HEK293 (cell line): ENCODE measurements at regions not wholly inside any gene's neighbourhood (a gene's known extent, or its start where the extent isn't known, plus 50 kb on each side); places are given as distances from the start of the nearest gene placed in this dataset.

Experiments used
- CTCF ChIA-PET: fragments of 350-600 bp; formaldehyde crosslinking; extraction: SDS; loops from one replicate; lab custom pipeline; 2021; ENCODE audit warnings: antibody characterized with exemption; lab: Yijun Ruan, JAX
- POLR2A ChIA-PET: fragments of 300-600 bp; formaldehyde crosslinking; extraction: SDS; loops from one replicate; lab custom pipeline; 2020; ENCODE audit warnings: antibody characterized with exemption, inconsistent platforms; lab: Yijun Ruan, JAX
- H3K27ac ChIP-seq: fragments of 200-500 bp; sonication (Bioruptor generic); 2 replicates; pipeline ENCODE4 v1.5.1; 2014; ENCODE audit warnings: low read depth, low read length, control low read depth, inconsistent platforms; ENCODE audit errors: extremely low read depth
- H3K36me3 ChIP-seq, 2 experiments: fragments of 200-500 bp in 1 of 2; sonication (Bioruptor generic) in 1 of 2; 1 replicate in 1 of 2; 2 replicates in 1 of 2; pipeline ENCODE4 v1.5.1; 2014 to 2017; ENCODE audit warnings: inconsistent platforms in 2 of 2, low read length in 2 of 2; ENCODE audit not compliant: control insufficient read depth in 2 of 2, insufficient read depth in 1 of 2
- H3K4me1 ChIP-seq: fragments of 200-500 bp; sonication (Bioruptor generic); 2 replicates; pipeline ENCODE4 v1.5.1; 2014; ENCODE audit warnings: mild to moderate bottlenecking, low read length, inconsistent platforms; ENCODE audit not compliant: control insufficient read depth, insufficient read depth
- H3K4me3 ChIP-seq: 2 replicates; pipeline ENCODE4 v1.5.1; 2011; ENCODE audit warnings: low read depth, mild to moderate bottlenecking, control low read depth, low read length, moderate library complexity
- H3K9me3 ChIP-seq: fragments of 200-500 bp; sonication (Bioruptor generic); 2 replicates; pipeline ENCODE4 v1.5.1; 2014; ENCODE audit warnings: low read depth, low read length, inconsistent platforms; ENCODE audit not compliant: control insufficient read depth, insufficient read depth
- AEBP2 ChIP-seq: fragments of 450-650 bp; formaldehyde crosslinking; IDR thresholded peaks from 2 replicates; pipeline ENCODE4 v1.5.1; 2016; ENCODE audit warnings: missing biosample characterization, missing genetic modification characterization, borderline replicate concordance
- ELK4 ChIP-seq: IDR thresholded peaks from 2 replicates; pipeline ENCODE4 v1.6.1; 2011; ENCODE audit warnings: mild to moderate bottlenecking, low read depth, low read length, borderline replicate concordance
- KLF8 ChIP-seq: fragments of 450-650 bp; formaldehyde crosslinking; IDR thresholded peaks from 2 replicates; pipeline ENCODE4 v1.5.1; 2016; ENCODE audit warnings: missing biosample characterization, missing genetic modification characterization
- SETDB1 ChIP-seq: IDR thresholded peaks from one replicate; pipeline ENCODE4 v1.6.1; 2017; ENCODE audit warnings: mild to moderate bottlenecking, low read length, moderate library complexity, mixed read lengths; ENCODE audit not compliant: insufficient read length
- SP3 ChIP-seq: fragments of 450-650 bp; formaldehyde crosslinking; IDR thresholded peaks from 2 replicates; pipeline ENCODE4 v1.5.1; 2016; ENCODE audit warnings: missing biosample characterization, missing genetic modification characterization
- YY2 ChIP-seq: fragments of 450-650 bp; formaldehyde crosslinking; IDR thresholded peaks from 2 replicates; pipeline ENCODE4 v1.5.1; 2016; ENCODE audit warnings: missing biosample characterization, missing genetic modification characterization
- ZNF169 ChIP-seq: fragments of 450-650 bp; formaldehyde crosslinking; IDR thresholded peaks from 2 replicates; pipeline ENCODE4 v1.5.1; 2016; ENCODE audit warnings: missing biosample characterization, missing genetic modification characterization
- ZNF248 ChIP-seq: fragments of 450-650 bp; formaldehyde crosslinking; IDR thresholded peaks from 2 replicates; pipeline ENCODE4 v1.5.1; 2017; ENCODE audit warnings: missing biosample characterization, missing genetic modification characterization
- ZNF335 ChIP-seq: fragments of 450-650 bp; formaldehyde crosslinking; conservative IDR thresholded peaks from 2 replicates; pipeline ENCODE4 v1.5.1; 2016; ENCODE audit warnings: missing biosample characterization, missing genetic modification characterization
- ZNF404 ChIP-seq: fragments of 450-650 bp; formaldehyde crosslinking; IDR thresholded peaks from 2 replicates; pipeline ENCODE4 v1.5.1; 2017; ENCODE audit warnings: missing biosample characterization, missing genetic modification characterization
- ZNF555 ChIP-seq: fragments of 450-650 bp; formaldehyde crosslinking; conservative IDR thresholded peaks from 2 replicates; pipeline ENCODE4 v1.5.1; 2017; ENCODE audit warnings: missing biosample characterization, mild to moderate bottlenecking, missing genetic modification characterization, inconsistent platforms
- ZNF747 ChIP-seq: fragments of 450-650 bp; formaldehyde crosslinking; IDR thresholded peaks from 2 replicates; pipeline ENCODE4 v1.5.1; 2016; ENCODE audit warnings: missing biosample characterization, missing genetic modification characterization
- TF ChIP-seq, protein P1 (sequence below): fragments of 450-650 bp; formaldehyde crosslinking; IDR thresholded peaks from 2 replicates; pipeline ENCODE4 v1.5.1; 2016; ENCODE audit warnings: missing biosample characterization, missing genetic modification characterization
- TF ChIP-seq, protein P2 (sequence below): fragments of 450-650 bp; formaldehyde crosslinking; IDR thresholded peaks from 2 replicates; pipeline ENCODE4 v1.5.1; 2016; ENCODE audit warnings: missing biosample characterization, missing genetic modification characterization

GRCh38 chr11:36775130-36775529 lies 177.1 kb upstream of the RAG2 start:
- H3K36me3 ChIP-seq: no peaks in the 10 kb centered on the region
- H3K9me3 ChIP-seq: no peaks in the 10 kb centered on the region
- TF ChIP-seq ZNF169 (no peak), ZNF747 (no peak), SETDB1 (no peak), ZNF555 (no peak), YY2 (no peak)
- TF ChIP-seq, protein P1, sequence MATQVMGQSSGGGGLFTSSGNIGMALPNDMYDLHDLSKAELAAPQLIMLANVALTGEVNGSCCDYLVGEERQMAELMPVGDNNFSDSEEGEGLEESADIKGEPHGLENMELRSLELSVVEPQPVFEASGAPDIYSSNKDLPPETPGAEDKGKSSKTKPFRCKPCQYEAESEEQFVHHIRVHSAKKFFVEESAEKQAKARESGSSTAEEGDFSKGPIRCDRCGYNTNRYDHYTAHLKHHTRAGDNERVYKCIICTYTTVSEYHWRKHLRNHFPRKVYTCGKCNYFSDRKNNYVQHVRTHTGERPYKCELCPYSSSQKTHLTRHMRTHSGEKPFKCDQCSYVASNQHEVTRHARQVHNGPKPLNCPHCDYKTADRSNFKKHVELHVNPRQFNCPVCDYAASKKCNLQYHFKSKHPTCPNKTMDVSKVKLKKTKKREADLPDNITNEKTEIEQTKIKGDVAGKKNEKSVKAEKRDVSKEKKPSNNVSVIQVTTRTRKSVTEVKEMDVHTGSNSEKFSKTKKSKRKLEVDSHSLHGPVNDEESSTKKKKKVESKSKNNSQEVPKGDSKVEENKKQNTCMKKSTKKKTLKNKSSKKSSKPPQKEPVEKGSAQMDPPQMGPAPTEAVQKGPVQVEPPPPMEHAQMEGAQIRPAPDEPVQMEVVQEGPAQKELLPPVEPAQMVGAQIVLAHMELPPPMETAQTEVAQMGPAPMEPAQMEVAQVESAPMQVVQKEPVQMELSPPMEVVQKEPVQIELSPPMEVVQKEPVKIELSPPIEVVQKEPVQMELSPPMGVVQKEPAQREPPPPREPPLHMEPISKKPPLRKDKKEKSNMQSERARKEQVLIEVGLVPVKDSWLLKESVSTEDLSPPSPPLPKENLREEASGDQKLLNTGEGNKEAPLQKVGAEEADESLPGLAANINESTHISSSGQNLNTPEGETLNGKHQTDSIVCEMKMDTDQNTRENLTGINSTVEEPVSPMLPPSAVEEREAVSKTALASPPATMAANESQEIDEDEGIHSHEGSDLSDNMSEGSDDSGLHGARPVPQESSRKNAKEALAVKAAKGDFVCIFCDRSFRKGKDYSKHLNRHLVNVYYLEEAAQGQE: no peak
- TF ChIP-seq, protein P2, sequence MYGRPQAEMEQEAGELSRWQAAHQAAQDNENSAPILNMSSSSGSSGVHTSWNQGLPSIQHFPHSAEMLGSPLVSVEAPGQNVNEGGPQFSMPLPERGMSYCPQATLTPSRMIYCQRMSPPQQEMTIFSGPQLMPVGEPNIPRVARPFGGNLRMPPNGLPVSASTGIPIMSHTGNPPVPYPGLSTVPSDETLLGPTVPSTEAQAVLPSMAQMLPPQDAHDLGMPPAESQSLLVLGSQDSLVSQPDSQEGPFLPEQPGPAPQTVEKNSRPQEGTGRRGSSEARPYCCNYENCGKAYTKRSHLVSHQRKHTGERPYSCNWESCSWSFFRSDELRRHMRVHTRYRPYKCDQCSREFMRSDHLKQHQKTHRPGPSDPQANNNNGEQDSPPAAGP (tag by site-specific recombination): no peak
- no peak overlapping the region for H3K27ac ChIP-seq
- H3K4me1 ChIP-seq: no peaks in the 10 kb centered on the region
- CTCF ChIA-PET: interaction anchor here (0.7 to 1.7 kb wide), 4 partner anchors 12 to 32 kb away, joined by 3 to 8 read pairs (median 4); no protein-coding TSS in a partner anchor
- POLR2A ChIA-PET: no interaction called here
- H3K4me3 ChIP-seq: no peak overlapping the region

GRCh38 chr11:36774603-36775002 lies 176.6 kb upstream of the RAG2 start:
- Histone ChIP-seq H3K9me3 (no peaks in the 10 kb centered on the region), H3K27ac (no peak overlapping the region), H3K36me3 (no peaks in the 10 kb centered on the region), H3K4me3 (no peak overlapping the region)
- POLR2A ChIA-PET: no interaction called here
- CTCF ChIA-PET: interaction anchor here (1.2 to 1.7 kb wide), 3 partner anchors 11 to 28 kb away, joined by 3 to 8 read pairs (median 5); no protein-coding TSS in a partner anchor
- TF ChIP-seq ZNF248 (tag by site-specific recombination): no peak
- TF ChIP-seq KLF8: peak; percentile 49; the same call in 1 of the 2 replicates
- TF ChIP-seq ZNF404 (tag by site-specific recombination): no peak
- no peak for TF ChIP-seq SP3 (tag by site-specific recombination)
- no peak for TF ChIP-seq AEBP2 (tag by site-specific recombination)
- TF ChIP-seq, all 188 proteins: peak for 1
- no peaks in the 10 kb centered on the region for H3K4me1 ChIP-seq

- H3K4me1 ChIP-seq: no peaks in the 10 kb centered on the region
- no peak for TF ChIP-seq ELK4
- peak; percentile 28; the same call in 1 of the 2 replicates for TF ChIP-seq ZNF335 (tag by site-specific recombination)
- H3K27ac ChIP-seq: no peak overlapping the region
- H3K4me3 ChIP-seq: no peak overlapping the region
- no peaks in the 10 kb centered on the region for H3K36me3 ChIP-seq
- POLR2A ChIA-PET: no interaction called here
- CTCF ChIA-PET: interaction anchor here (1.2 to 3.9 kb wide), 2 partner anchors 12 to 16 kb away, joined by 3 to 18 read pairs; no protein-coding TSS in a partner anchor
- H3K9me3 ChIP-seq: no peaks in the 10 kb centered on the region
These were observed 165.2 kb upstream of the RAG2 start for GRCh38 chr11:36763187-36763586.
